ENCODE measurements at regions not wholly inside any gene's neighbourhood (a gene's known extent, or its start where the extent isn't known, plus 50 kb on each side); places are given as distances from the start of the nearest gene placed in this dataset.
"Not testable (repeated sequence)": the region's sequence is repeated elsewhere in the genome, so short reads cannot be mapped to it uniquely, and the experiment has no call there.

GRCh38 chr15:22240403-22240802, 160.1 kb downstream of the OR4M2 start:
- DNase-seq (ENCODE audit: low read depth in 2 of 2) = no peak

GRCh38 chr15:22240986-22241385, 160.7 kb downstream of the OR4M2 start:
- DNase-seq (ENCODE audit: low read depth in 2 of 2) = no peak

GRCh38 chr15:22241451-22241850, 161.1 kb downstream of the OR4M2 start:
- no peak for DNase-seq (ENCODE audit: low read depth in 2 of 2)

- not testable (repeated sequence) for DNase-seq (ENCODE audit: low read depth in 2 of 2)
Observed at GRCh38 chr15:22242311-22242710, 162.0 kb downstream of the OR4M2 start.

- DNase-seq (ENCODE audit: low read depth in 2 of 2) = no peak
Observed at GRCh38 chr15:22243440-22244130, 163.3 kb downstream of the OR4M2 start.

- DNase-seq (ENCODE audit: low read depth in 2 of 2) = not testable (repeated sequence)
Observed at GRCh38 chr15:22249511-22249910, 169.2 kb downstream of the OR4M2 start.

GRCh38 chr15:22250501-22251290, 170.4 kb downstream of the OR4M2 start:
- DNase-seq (ENCODE audit: low read depth in 2 of 2) = not testable (repeated sequence)

- no peak for DNase-seq (ENCODE audit: low read depth in 2 of 2)
Observed at GRCh38 chr15:22251422-22251821, 171.1 kb downstream of the OR4M2 start.

- DNase-seq (ENCODE audit: low read depth in 2 of 2) = not testable (repeated sequence)
Observed at GRCh38 chr15:22252047-22252446, 171.7 kb downstream of the OR4M2 start.

GRCh38 chr15:22252521-22252920, 172.2 kb downstream of the OR4M2 start:
- not testable (repeated sequence) for DNase-seq (ENCODE audit: low read depth in 2 of 2)

GRCh38 chr15:22253002-22253675, 172.8 kb downstream of the OR4M2 start:
- DNase-seq (ENCODE audit: low read depth in 2 of 2) = not testable (repeated sequence)

- no peak for DNase-seq (ENCODE audit: low read depth in 2 of 2)
Observed at GRCh38 chr15:22253676-22254408, 173.5 kb downstream of the OR4M2 start.

GRCh38 chr15:22254409-22255045, 174.2 kb downstream of the OR4M2 start:
- not testable (repeated sequence) for DNase-seq (ENCODE audit: low read depth in 2 of 2)

- not testable (repeated sequence) for DNase-seq (ENCODE audit: low read depth in 2 of 2)
Observed at GRCh38 chr15:22255606-22256005, 175.3 kb downstream of the OR4M2 start.

GRCh38 chr15:22256389-22257046, 176.2 kb downstream of the OR4M2 start:
- DNase-seq (ENCODE audit: low read depth in 2 of 2) = not testable (repeated sequence)

GRCh38 chr15:22257047-22258008, 177.0 kb downstream of the OR4M2 start:
- DNase-seq (ENCODE audit: low read depth in 2 of 2) = no peak

GRCh38 chr15:22258009-22258397, 177.7 kb downstream of the OR4M2 start:
- no peak for DNase-seq (ENCODE audit: low read depth in 2 of 2)

GRCh38 chr15:22258398-22259150, 178.2 kb downstream of the OR4M2 start:
- DNase-seq (ENCODE audit: low read depth in 2 of 2) = no peak

Data from stimulated activated CD8-positive, alpha-beta memory T cell treated with anti-CD3 and anti-CD28 coated beads, Interleukin-7, amount 100 ng/mL, for 1 hour (primary cell).